ENCODE measurements at regions not wholly inside any gene's neighbourhood (a gene's known extent, or its start where the extent isn't known, plus 50 kb on each side); places are given as distances from the start of the nearest gene placed in this dataset. TPM values are rescaled to one million over a fixed set of nuclear protein-coding genes. Genes with fewer than 3 reads are reported as not detected.

GRCh38 chr18:47331641-47332040 lies 80.2 kb upstream of the SKOR2 start:
- DNase-seq = no peak

GRCh38 chr18:47331026-47331425 lies 79.6 kb upstream of the SKOR2 start:
- DNase-seq = no peak

- DNase-seq = no peak
These were observed 71.7 kb upstream of the SKOR2 start for GRCh38 chr18:47323158-47323557.

- no peak for DNase-seq
These were observed 70.4 kb upstream of the SKOR2 start for GRCh38 chr18:47321815-47322214.

GRCh38 chr18:47317824-47318508 lies 66.5 kb upstream of the SKOR2 start:
- DNase-seq = no peak

- no peak for DNase-seq
These were observed 65.5 kb upstream of the SKOR2 start for GRCh38 chr18:47316924-47317323.

GRCh38 chr18:47313901-47314300 lies 62.4 kb upstream of the SKOR2 start:
- no peak for DNase-seq

GRCh38 chr18:47311585-47311984 lies 60.1 kb upstream of the SKOR2 start:
- DNase-seq = no peak

Small RNAs in the stretch of these regions (small RNA-seq; reads per million reads assigned to genes)
- gene MIR4527 (ENCODE audit: low replicate concordance) = not detected
